ENCODE measurements at regions not wholly inside any gene's neighbourhood (a gene's known extent, or its start where the extent isn't known, plus 50 kb on each side); places are given as distances from the start of the nearest gene placed in this dataset.
A peak's percentile ranks its signal among the peaks of the same experiment; 100 is the strongest.

DNA sequence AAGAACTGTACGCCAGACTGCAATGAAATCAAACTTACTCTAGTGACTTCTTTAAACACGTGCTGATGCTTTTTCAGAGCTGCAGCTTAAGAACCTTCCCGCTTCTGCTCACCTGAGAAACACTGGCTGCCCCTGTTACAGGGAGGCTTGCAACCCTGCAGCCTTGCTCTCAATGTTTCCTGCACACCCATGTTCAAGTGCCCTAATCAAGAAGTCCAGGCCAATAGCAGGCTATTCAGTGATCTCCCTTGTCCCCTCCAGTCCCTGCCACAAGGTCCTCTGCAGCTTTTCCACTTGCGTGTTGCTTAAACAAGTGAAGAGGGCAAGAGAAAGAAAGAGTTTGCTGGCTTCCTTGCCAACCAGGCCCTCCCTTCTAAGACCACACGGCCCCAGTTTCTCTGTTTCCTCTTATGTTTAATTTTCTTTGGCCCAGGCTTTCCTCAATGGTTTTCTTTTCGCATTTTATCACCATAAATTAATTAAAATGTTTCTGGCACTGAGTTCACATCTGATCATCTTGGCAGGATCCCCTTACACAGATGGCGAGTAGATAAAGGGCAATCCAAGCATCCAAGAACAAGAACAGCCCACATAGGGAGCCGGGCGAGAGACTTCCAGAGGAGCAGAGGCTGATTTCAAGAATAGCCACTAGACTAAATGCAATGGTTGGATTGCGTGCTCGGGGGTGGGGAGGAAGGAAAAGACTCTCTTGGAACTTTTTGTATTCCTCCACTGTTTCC, 82.3 kb upstream of the CDKN3 start:
- Histone ChIP-seq H3K4me3 (ENCODE audit: low read depth, low read length) (no peak overlapping the region), H3K36me3 (ENCODE audit: control insufficient read depth, insufficient read depth, low read length) (no peaks in the 10 kb centered on the region), H3K4me1 (ENCODE audit: control insufficient read depth, insufficient read depth, low read length, poor library complexity, severe bottlenecking) (no peaks in the 10 kb centered on the region), H3K27me3 (ENCODE audit: control insufficient read depth, insufficient read depth, low read length) (peaks cover 2% of the 10 kb centered on the region), H3K27ac (ENCODE audit: insufficient read depth, low read length, poor library complexity, severe bottlenecking) (no peak overlapping the region), H3K9me3 (ENCODE audit: control insufficient read depth in 2 of 2, low read length in 2 of 2) (no peaks in the 10 kb centered on the region)
- Mint-ChIP-seq H3K4me1 (no peaks in the 10 kb centered on the region), H3K27ac (no peak overlapping the region), H3K27me3 (peaks cover under 1% of the 10 kb centered on the region), H3K9me3 (peaks cover 0 to 1% (median 0%) of the 10 kb centered on the region in 7 donors), H3K4me3 (no peak overlapping the region), H3K36me3 (no peaks in the 10 kb centered on the region)
- ATAC-seq (ENCODE audit: low read depth in 2 of 2) (no peak), DNase-seq (no peak)

GRCh38 chr14:54316652-54317051, 80.2 kb upstream of the CDKN3 start:
- Mint-ChIP-seq H3K36me3 (no peaks in the 10 kb centered on the region), H3K9me3 (peaks cover 0 to 1% (median 0%) of the 10 kb centered on the region in 7 donors), H3K27ac (no peak overlapping the region), H3K4me3 (no peak overlapping the region), H3K27me3 (no peaks in the 10 kb centered on the region), H3K4me1 (no peaks in the 10 kb centered on the region)
- no peaks in the 10 kb centered on the region for H3K9me3 ChIP-seq (ENCODE audit: control insufficient read depth in 2 of 2, low read length in 2 of 2)
- no peaks in the 10 kb centered on the region for H3K36me3 ChIP-seq (ENCODE audit: control insufficient read depth, insufficient read depth, low read length)
- DNase-seq (no peak), ATAC-seq (ENCODE audit: low read depth in 2 of 2) (no peak)
- no peak overlapping the region for H3K4me3 ChIP-seq (ENCODE audit: low read depth, low read length)
- peaks cover 2% of the 10 kb centered on the region for H3K27me3 ChIP-seq (ENCODE audit: control insufficient read depth, insufficient read depth, low read length)
- H3K27ac ChIP-seq (ENCODE audit: insufficient read depth, low read length, poor library complexity, severe bottlenecking): no peak overlapping the region
- H3K4me1 ChIP-seq (ENCODE audit: control insufficient read depth, insufficient read depth, low read length, poor library complexity, severe bottlenecking): no peaks in the 10 kb centered on the region

GRCh38 chr14:54317391-54317790, 79.4 kb upstream of the CDKN3 start:
- no peaks in the 10 kb centered on the region for H3K4me1 Mint-ChIP-seq
- no peak overlapping the region for H3K27ac Mint-ChIP-seq
- ATAC-seq (ENCODE audit: low read depth in 2 of 2): no peak
- no peaks in the 10 kb centered on the region for H3K36me3 Mint-ChIP-seq
- Histone ChIP-seq H3K27ac (ENCODE audit: insufficient read depth, low read length, poor library complexity, severe bottlenecking) (no peak overlapping the region), H3K27me3 (ENCODE audit: control insufficient read depth, insufficient read depth, low read length) (peaks cover 2% of the 10 kb centered on the region), H3K4me3 (ENCODE audit: low read depth, low read length) (no peak overlapping the region), H3K9me3 (ENCODE audit: control insufficient read depth in 2 of 2, low read length in 2 of 2) (no peaks in the 10 kb centered on the region), H3K36me3 (ENCODE audit: control insufficient read depth, insufficient read depth, low read length) (no peaks in the 10 kb centered on the region), H3K4me1 (ENCODE audit: control insufficient read depth, insufficient read depth, low read length, poor library complexity, severe bottlenecking) (no peaks in the 10 kb centered on the region)
- no peak for DNase-seq
- peaks cover 0 to 2% (median 0%) of the 10 kb centered on the region in 7 donors for H3K9me3 Mint-ChIP-seq
- no peak overlapping the region for H3K4me3 Mint-ChIP-seq
- no peaks in the 10 kb centered on the region for H3K27me3 Mint-ChIP-seq

DNA sequence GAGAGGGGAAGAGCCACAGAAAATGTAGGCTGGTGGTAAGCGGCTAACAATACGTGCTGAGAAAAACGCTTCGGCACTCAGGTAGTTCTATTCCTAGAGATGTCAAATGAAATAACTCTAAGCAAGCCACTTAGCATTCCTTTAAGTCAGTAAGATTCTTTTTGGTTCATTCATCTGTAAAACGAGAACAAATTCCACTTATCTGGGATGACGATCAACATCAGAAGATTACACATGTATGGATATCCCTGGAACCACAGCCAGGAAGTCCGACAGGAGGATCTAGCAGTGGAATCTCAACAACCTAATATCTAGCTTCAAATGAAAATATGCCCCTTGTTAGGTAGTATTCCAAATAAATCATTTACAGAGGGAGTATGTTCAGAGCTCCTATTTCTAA, 74.6 kb upstream of the CDKN3 start:
- Histone ChIP-seq H3K4me3 (ENCODE audit: low read depth, low read length) (no peak overlapping the region), H3K27ac (ENCODE audit: insufficient read depth, low read length, poor library complexity, severe bottlenecking) (no peak overlapping the region), H3K9me3 (ENCODE audit: control insufficient read depth in 2 of 2, low read length in 2 of 2) (no peaks in the 10 kb centered on the region), H3K4me1 (ENCODE audit: control insufficient read depth, insufficient read depth, low read length, poor library complexity, severe bottlenecking) (no peaks in the 10 kb centered on the region), H3K27me3 (ENCODE audit: control insufficient read depth, insufficient read depth, low read length) (peaks cover 3% of the 10 kb centered on the region), H3K36me3 (ENCODE audit: control insufficient read depth, insufficient read depth, low read length) (no peaks in the 10 kb centered on the region)
- no peak overlapping the region for H3K27ac Mint-ChIP-seq
- peaks cover 0 to 2% (median 0%) of the 10 kb centered on the region in 4 donors for H3K4me1 Mint-ChIP-seq
- no peak for DNase-seq
- H3K9me3 Mint-ChIP-seq: peaks cover 0 to 1% (median 0%) of the 10 kb centered on the region in 7 donors
- no peaks in the 10 kb centered on the region for H3K27me3 Mint-ChIP-seq
- ATAC-seq (ENCODE audit: low read depth in 2 of 2): no peak
- no peaks in the 10 kb centered on the region for H3K36me3 Mint-ChIP-seq
- no peak overlapping the region for H3K4me3 Mint-ChIP-seq

DNA sequence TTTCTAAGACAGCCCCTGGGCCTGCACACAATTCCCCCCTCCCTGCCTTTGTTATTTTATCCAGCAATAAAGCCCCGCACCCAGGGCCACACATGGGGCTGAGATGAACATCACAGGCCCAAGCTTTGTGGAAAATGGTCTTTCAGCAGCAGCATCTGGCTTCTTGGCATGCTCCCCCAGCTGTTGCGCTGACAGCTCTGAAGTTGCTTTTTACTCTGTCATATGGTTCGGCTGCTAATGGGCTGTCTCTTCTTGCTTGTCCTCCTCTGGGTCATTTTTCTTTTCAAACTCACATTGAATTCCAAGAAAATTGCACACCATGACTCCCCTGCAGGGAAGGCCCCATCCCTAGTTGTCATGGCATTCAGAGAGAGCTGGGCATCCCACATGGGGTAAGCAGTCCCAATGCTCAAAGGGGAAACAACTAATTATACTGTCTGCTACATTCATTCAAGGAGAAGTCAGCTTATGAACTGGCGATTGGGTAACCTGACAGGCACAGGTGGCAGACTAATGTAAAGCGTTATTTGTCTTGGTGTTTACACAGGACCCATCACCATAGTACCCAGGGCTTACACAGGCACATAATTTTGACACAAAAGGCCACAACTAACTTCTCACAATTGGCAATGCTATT, 74.0 kb upstream of the CDKN3 start:
- H3K9me3 ChIP-seq (ENCODE audit: control insufficient read depth in 2 of 2, low read length in 2 of 2): no peaks in the 10 kb centered on the region
- ATAC-seq (ENCODE audit: low read depth in 2 of 2) (no peak), DNase-seq (no peak)
- Mint-ChIP-seq H3K27ac (no peak overlapping the region), H3K27me3 (no peaks in the 10 kb centered on the region), H3K36me3 (no peaks in the 10 kb centered on the region), H3K4me1 (peaks cover 0 to 2% (median 0%) of the 10 kb centered on the region in 4 donors), H3K9me3 (peaks cover 0 to 1% (median 0%) of the 10 kb centered on the region in 7 donors), H3K4me3 (peak overlapping the region in 1 of 4 donors; percentile 8)
- H3K27ac ChIP-seq (ENCODE audit: insufficient read depth, low read length, poor library complexity, severe bottlenecking): no peak overlapping the region
- no peak overlapping the region for H3K4me3 ChIP-seq (ENCODE audit: low read depth, low read length)
- no peaks in the 10 kb centered on the region for H3K36me3 ChIP-seq (ENCODE audit: control insufficient read depth, insufficient read depth, low read length)
- peaks cover 3% of the 10 kb centered on the region for H3K27me3 ChIP-seq (ENCODE audit: control insufficient read depth, insufficient read depth, low read length)
- no peaks in the 10 kb centered on the region for H3K4me1 ChIP-seq (ENCODE audit: control insufficient read depth, insufficient read depth, low read length, poor library complexity, severe bottlenecking)

DNA sequence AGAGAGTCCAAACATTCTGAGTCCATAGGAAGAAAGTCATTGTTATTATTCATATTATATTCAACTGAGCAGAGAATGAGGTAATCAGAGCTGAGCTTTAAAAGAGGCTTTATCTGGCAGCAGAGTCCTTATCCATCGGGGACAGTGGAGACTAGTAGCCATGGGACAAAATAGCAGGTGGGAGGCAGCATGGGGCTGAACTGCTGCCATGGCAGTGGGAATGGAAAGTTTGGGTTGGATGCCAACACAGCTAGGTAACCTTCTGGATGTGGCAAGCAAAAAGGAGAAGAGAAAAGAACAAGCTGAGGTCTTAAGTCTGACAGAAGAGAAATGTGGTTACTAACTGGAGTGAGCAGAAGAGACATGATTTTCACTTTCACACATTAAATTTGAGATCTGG, 71.0 kb upstream of the CDKN3 start:
- H3K27ac Mint-ChIP-seq: no peak overlapping the region
- no peak overlapping the region for H3K4me3 Mint-ChIP-seq
- H3K9me3 Mint-ChIP-seq: peaks cover 0 to 1% (median 0%) of the 10 kb centered on the region in 7 donors
- Histone ChIP-seq H3K4me1 (ENCODE audit: control insufficient read depth, insufficient read depth, low read length, poor library complexity, severe bottlenecking) (no peaks in the 10 kb centered on the region), H3K9me3 (ENCODE audit: control insufficient read depth in 2 of 2, low read length in 2 of 2) (no peaks in the 10 kb centered on the region), H3K27me3 (ENCODE audit: control insufficient read depth, insufficient read depth, low read length) (peaks cover 5% of the 10 kb centered on the region), H3K27ac (ENCODE audit: insufficient read depth, low read length, poor library complexity, severe bottlenecking) (no peak overlapping the region), H3K36me3 (ENCODE audit: control insufficient read depth, insufficient read depth, low read length) (no peaks in the 10 kb centered on the region), H3K4me3 (ENCODE audit: low read depth, low read length) (no peak overlapping the region)
- peaks cover 0 to 2% (median 0%) of the 10 kb centered on the region in 4 donors for H3K4me1 Mint-ChIP-seq
- no peak for ATAC-seq (ENCODE audit: low read depth in 2 of 2)
- DNase-seq: no peak
- H3K36me3 Mint-ChIP-seq: no peaks in the 10 kb centered on the region
- H3K27me3 Mint-ChIP-seq: no peaks in the 10 kb centered on the region

- H3K27ac Mint-ChIP-seq: no peak overlapping the region
- Histone ChIP-seq H3K27me3 (ENCODE audit: control insufficient read depth, insufficient read depth, low read length) (peaks cover 2% of the 10 kb centered on the region), H3K4me1 (ENCODE audit: control insufficient read depth, insufficient read depth, low read length, poor library complexity, severe bottlenecking) (no peaks in the 10 kb centered on the region), H3K4me3 (ENCODE audit: low read depth, low read length) (no peak overlapping the region), H3K9me3 (ENCODE audit: control insufficient read depth in 2 of 2, low read length in 2 of 2) (no peaks in the 10 kb centered on the region), H3K36me3 (ENCODE audit: control insufficient read depth, insufficient read depth, low read length) (no peaks in the 10 kb centered on the region), H3K27ac (ENCODE audit: insufficient read depth, low read length, poor library complexity, severe bottlenecking) (no peak overlapping the region)
- H3K4me1 Mint-ChIP-seq: peaks cover 0 to 2% (median 0%) of the 10 kb centered on the region in 4 donors
- ATAC-seq (ENCODE audit: low read depth in 2 of 2) (no peak), DNase-seq (peak in 1 of 3 donors; percentile 36)
- no peaks in the 10 kb centered on the region for H3K36me3 Mint-ChIP-seq
- H3K27me3 Mint-ChIP-seq: peaks cover 9% of the 10 kb centered on the region
- no peaks in the 10 kb centered on the region for H3K9me3 Mint-ChIP-seq
- no peak overlapping the region for H3K4me3 Mint-ChIP-seq
Observed at GRCh38 chr14:54329082-54329695, 67.6 kb upstream of the CDKN3 start.
